Loucy (cell line): ENCODE measurements at regions not wholly inside any gene's neighbourhood (a gene's known extent, or its start where the extent isn't known, plus 50 kb on each side); places are given as distances from the start of the nearest gene placed in this dataset.

Source experiments
- H2AFZ ChIP-seq: fragments of 200-600 bp; sonication (generic); 2 replicates; pipeline ENCODE4 v1.6.0; 2016; ENCODE audit warnings: antibody characterized with exemption, mild to moderate bottlenecking, low read length, moderate library complexity
- H3F3A ChIP-seq: fragments of 200-600 bp; 2 replicates; pipeline ENCODE4 v1.6.0; 2016; ENCODE audit warnings: antibody characterized with exemption, low read depth, mild to moderate bottlenecking
- H3K27me3 ChIP-seq: fragments of 200-600 bp; sonication (generic); 2 replicates; pipeline ENCODE4 v1.6.1; 2014; ENCODE audit warnings: low read length, mild to moderate bottlenecking; ENCODE audit not compliant: insufficient read depth, poor library complexity, severe bottlenecking
- H3K36me3 ChIP-seq: fragments of 200-600 bp; sonication (generic); 2 replicates; pipeline ENCODE4 v1.6.1; 2016; ENCODE audit warnings: low read length; ENCODE audit not compliant: insufficient read depth
- H3K4me1 ChIP-seq: fragments of 200-600 bp; sonication (generic); 2 replicates; pipeline ENCODE4 v1.5.1; 2014; ENCODE audit warnings: low read length, mild to moderate bottlenecking; ENCODE audit not compliant: insufficient read depth, poor library complexity, severe bottlenecking
- H3K4me2 ChIP-seq: fragments of 200-600 bp; sonication (generic); 2 replicates; pipeline ENCODE4 v1.6.0; 2014; ENCODE audit warnings: antibody characterized with exemption, low read length, low read depth, mild to moderate bottlenecking; ENCODE audit not compliant: poor library complexity, severe bottlenecking
- H3K4me3 ChIP-seq: fragments of 200-600 bp; sonication (generic); 2 replicates; pipeline ENCODE4 v1.5.1; 2014; ENCODE audit warnings: low read length, mild to moderate bottlenecking, mixed read lengths; ENCODE audit not compliant: poor library complexity, severe bottlenecking
- H3K79me2 ChIP-seq: fragments of 200-600 bp; sonication (generic); 2 replicates; pipeline ENCODE4 v1.6.1; 2014; ENCODE audit warnings: low read length; ENCODE audit not compliant: insufficient read depth
- H3K9ac ChIP-seq: fragments of 200-600 bp; sonication (generic); 2 replicates; pipeline ENCODE4 v1.6.0; 2014; ENCODE audit warnings: mild to moderate bottlenecking, low read depth, low read length, moderate library complexity; ENCODE audit not compliant: poor library complexity, severe bottlenecking
- H3K9me2 ChIP-seq: fragments of 200-600 bp; sonication (generic); replicated peaks from 2 replicates; pipeline ENCODE4 v1.6.1; 2016; ENCODE audit warnings: low read depth, low read length, mixed read lengths
- H3K9me3 ChIP-seq: fragments of 200-600 bp; sonication (generic); 2 replicates; pipeline ENCODE4 v1.6.1; 2014; ENCODE audit warnings: mild to moderate bottlenecking, antibody characterized with exemption, low read length, low read depth; ENCODE audit not compliant: insufficient read depth
- H4K20me1 ChIP-seq: fragments of 200-600 bp; sonication (generic); 2 replicates; pipeline ENCODE4 v1.6.0; 2014; ENCODE audit warnings: antibody characterized with exemption, low read length, mild to moderate bottlenecking; ENCODE audit not compliant: insufficient read depth, poor library complexity, severe bottlenecking
- EZH2phosphoT487 ChIP-seq: fragments of 200-600 bp; IDR thresholded peaks from 2 replicates; pipeline ENCODE4 v1.6.1; 2018; ENCODE audit warnings: antibody characterized with exemption, mild to moderate bottlenecking, moderate library complexity, borderline replicate concordance
- TF ChIP-seq, protein P1 (sequence below): fragments of 200-600 bp; sonication (generic); conservative IDR thresholded peaks from 2 replicates; pipeline ENCODE4 v1.5.1; 2014; ENCODE audit warnings: mild to moderate bottlenecking, antibody characterized with exemption, low read length

DNA sequence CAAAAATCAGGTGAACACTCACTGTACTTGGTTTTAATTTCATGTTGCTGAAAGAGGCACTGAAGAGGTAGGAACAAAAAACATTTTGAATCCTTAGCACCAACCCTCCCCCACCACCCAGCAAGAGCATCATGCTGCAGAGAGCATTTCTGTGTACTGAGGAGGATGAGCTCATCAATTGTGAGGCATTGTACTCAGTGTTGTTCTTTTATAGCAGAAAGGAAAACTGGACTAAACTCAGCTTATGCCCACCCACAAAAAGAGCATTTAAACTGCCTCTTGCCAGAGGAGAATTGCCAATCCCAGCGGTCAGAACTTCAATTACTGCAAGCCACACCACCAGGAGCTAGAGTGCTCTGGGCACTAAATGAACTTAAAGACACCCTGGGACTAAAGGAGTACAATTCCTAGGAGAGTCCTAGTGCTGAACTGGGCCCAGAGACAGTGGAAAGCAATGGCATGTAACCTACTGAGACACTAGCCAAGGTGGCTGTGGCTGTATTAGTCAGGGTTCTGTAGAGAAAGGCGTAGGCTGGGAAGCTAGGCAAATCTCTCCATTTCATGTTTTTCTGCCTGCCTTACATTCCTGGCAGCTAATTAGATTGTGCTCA lies 280.7 kb upstream of the KLHL4 start:
- Histone ChIP-seq H2AFZ (no peak overlapping the region), H3K36me3 (no peaks in the 10 kb centered on the region), H3K79me2 (no peaks in the 10 kb centered on the region), H3K9me3 (no peaks in the 10 kb centered on the region), H4K20me1 (no peaks in the 10 kb centered on the region), H3K9me2 (no peaks in the 10 kb centered on the region), H3F3A (no peaks in the 10 kb centered on the region), H3K4me2 (no peak overlapping the region), H3K4me1 (no peaks in the 10 kb centered on the region), H3K9ac (no peak overlapping the region), H3K4me3 (no peak overlapping the region), H3K27me3 (no peaks in the 10 kb centered on the region)
- TF ChIP-seq, protein P1, sequence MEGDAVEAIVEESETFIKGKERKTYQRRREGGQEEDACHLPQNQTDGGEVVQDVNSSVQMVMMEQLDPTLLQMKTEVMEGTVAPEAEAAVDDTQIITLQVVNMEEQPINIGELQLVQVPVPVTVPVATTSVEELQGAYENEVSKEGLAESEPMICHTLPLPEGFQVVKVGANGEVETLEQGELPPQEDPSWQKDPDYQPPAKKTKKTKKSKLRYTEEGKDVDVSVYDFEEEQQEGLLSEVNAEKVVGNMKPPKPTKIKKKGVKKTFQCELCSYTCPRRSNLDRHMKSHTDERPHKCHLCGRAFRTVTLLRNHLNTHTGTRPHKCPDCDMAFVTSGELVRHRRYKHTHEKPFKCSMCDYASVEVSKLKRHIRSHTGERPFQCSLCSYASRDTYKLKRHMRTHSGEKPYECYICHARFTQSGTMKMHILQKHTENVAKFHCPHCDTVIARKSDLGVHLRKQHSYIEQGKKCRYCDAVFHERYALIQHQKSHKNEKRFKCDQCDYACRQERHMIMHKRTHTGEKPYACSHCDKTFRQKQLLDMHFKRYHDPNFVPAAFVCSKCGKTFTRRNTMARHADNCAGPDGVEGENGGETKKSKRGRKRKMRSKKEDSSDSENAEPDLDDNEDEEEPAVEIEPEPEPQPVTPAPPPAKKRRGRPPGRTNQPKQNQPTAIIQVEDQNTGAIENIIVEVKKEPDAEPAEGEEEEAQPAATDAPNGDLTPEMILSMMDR: no peak
- TF ChIP-seq EZH2phosphoT487: no peak

DNA sequence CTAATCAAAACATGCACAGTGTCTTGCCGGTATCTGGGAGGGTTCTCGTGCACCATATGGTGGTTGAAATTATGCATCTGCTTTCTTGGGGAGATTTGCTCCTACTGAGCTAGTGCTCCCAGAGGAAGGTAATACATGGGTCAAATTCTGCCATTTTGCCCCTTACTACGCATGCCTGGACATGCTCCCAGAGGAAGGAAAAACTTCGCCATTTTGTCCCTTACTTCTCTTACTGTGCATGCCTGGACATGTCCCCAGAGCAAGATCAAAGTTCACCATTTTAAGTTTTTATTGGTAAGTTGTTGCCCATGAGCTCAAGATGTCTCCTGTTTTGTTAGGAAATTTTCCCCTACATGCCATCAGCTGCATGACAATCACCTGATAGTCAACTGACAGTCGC lies 252.1 kb upstream of the KLHL4 start:
- Histone ChIP-seq H3K36me3 (no peaks in the 10 kb centered on the region), H4K20me1 (no peaks in the 10 kb centered on the region), H3K4me2 (no peak overlapping the region), H3F3A (no peaks in the 10 kb centered on the region), H2AFZ (no peak overlapping the region), H3K27me3 (no peaks in the 10 kb centered on the region), H3K79me2 (no peaks in the 10 kb centered on the region), H3K4me3 (no peak overlapping the region), H3K9me3 (no peaks in the 10 kb centered on the region), H3K4me1 (no peaks in the 10 kb centered on the region), H3K9me2 (no peaks in the 10 kb centered on the region), H3K9ac (no peak overlapping the region)
- TF ChIP-seq, protein P1: no peak
- no peak for TF ChIP-seq EZH2phosphoT487

DNA sequence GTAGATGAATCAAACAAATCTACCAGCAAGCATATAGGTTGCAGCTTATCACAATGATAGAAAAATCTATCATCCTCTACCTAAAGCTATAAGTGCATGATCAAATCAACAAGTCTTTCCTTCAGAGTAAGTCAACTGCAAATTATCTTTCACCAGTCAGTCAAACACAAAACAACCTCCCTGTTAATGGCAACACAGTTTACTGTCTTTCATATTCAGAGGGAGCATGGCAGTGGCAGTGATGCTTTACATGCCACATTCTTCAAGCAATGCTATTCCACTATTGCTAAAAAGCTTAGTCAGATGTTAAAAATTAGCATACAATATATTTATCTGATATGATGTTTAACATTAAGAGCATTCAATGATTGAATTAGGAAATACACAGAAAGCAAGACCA lies 245.1 kb upstream of the KLHL4 start:
- no peaks in the 10 kb centered on the region for H3F3A ChIP-seq
- H3K27me3 ChIP-seq: no peaks in the 10 kb centered on the region
- no peaks in the 10 kb centered on the region for H3K9me2 ChIP-seq
- H3K9ac ChIP-seq: no peak overlapping the region
- no peak overlapping the region for H3K4me2 ChIP-seq
- no peak overlapping the region for H3K4me3 ChIP-seq
- TF ChIP-seq EZH2phosphoT487: no peak
- TF ChIP-seq, protein P1: no peak
- H3K4me1 ChIP-seq: no peaks in the 10 kb centered on the region
- no peak overlapping the region for H2AFZ ChIP-seq
- H3K9me3 ChIP-seq: no peaks in the 10 kb centered on the region
- no peaks in the 10 kb centered on the region for H3K36me3 ChIP-seq
- no peaks in the 10 kb centered on the region for H3K79me2 ChIP-seq
- no peaks in the 10 kb centered on the region for H4K20me1 ChIP-seq
